ENCODE measurements at regions not wholly inside any gene's neighbourhood (a gene's known extent, or its start where the extent isn't known, plus 50 kb on each side); places are given as distances from the start of the nearest gene placed in this dataset.

- H3K9me3 ChIP-seq (ENCODE audit: control insufficient read depth, insufficient read depth, low read depth, low read length), result no peaks in the 10 kb centered on the region
Observed at GRCh38 chr5:67969176-67969575, 246.4 kb upstream of the PIK3R1 start.

GRCh38 chr5:67966712-67967111 is 248.8 kb upstream of the PIK3R1 start:
- H3K36me3 ChIP-seq (ENCODE audit: control insufficient read depth, insufficient read depth, low read length), result no peaks in the 10 kb centered on the region
- no peaks in the 10 kb centered on the region for H3K9me3 ChIP-seq (ENCODE audit: control insufficient read depth, insufficient read depth, low read depth, low read length)
- peaks cover 8% of the 10 kb centered on the region; the same call in 1 of the 2 replicates for H3K4me1 ChIP-seq (ENCODE audit: control insufficient read depth, insufficient read depth, low read length)
- H3K27me3 ChIP-seq (ENCODE audit: control insufficient read depth, insufficient read depth, low read length), result no peaks in the 10 kb centered on the region
- H3K4me3 ChIP-seq (ENCODE audit: low read depth, low read length), result no peak overlapping the region
- no peak overlapping the region for H3K27ac ChIP-seq (ENCODE audit: low read depth, low read length)
- H3K9ac ChIP-seq (ENCODE audit: low read length), result no peak overlapping the region

More at GRCh38 chr5:67969176-67969575, 246.4 kb upstream of the PIK3R1 start:
- no peak overlapping the region for H3K9ac ChIP-seq (ENCODE audit: low read length)
- no peak overlapping the region for H3K27ac ChIP-seq (ENCODE audit: low read depth, low read length)
- H3K27me3 ChIP-seq (ENCODE audit: control insufficient read depth, insufficient read depth, low read length), result no peaks in the 10 kb centered on the region
- peaks cover 4% of the 10 kb centered on the region; the same call in 1 of the 2 replicates for H3K4me1 ChIP-seq (ENCODE audit: control insufficient read depth, insufficient read depth, low read length)
- H3K36me3 ChIP-seq (ENCODE audit: control insufficient read depth, insufficient read depth, low read length), result no peaks in the 10 kb centered on the region
- no peak overlapping the region for H3K4me3 ChIP-seq (ENCODE audit: low read depth, low read length)

- no peaks in the 10 kb centered on the region for H3K36me3 ChIP-seq (ENCODE audit: control insufficient read depth, insufficient read depth, low read length)
- H3K4me3 ChIP-seq (ENCODE audit: low read depth, low read length), result no peak overlapping the region
- H3K9ac ChIP-seq (ENCODE audit: low read length), result no peak overlapping the region
- no peaks in the 10 kb centered on the region for H3K27me3 ChIP-seq (ENCODE audit: control insufficient read depth, insufficient read depth, low read length)
- peaks cover 12% of the 10 kb centered on the region for H3K4me1 ChIP-seq (ENCODE audit: control insufficient read depth, insufficient read depth, low read length)
- H3K9me3 ChIP-seq (ENCODE audit: control insufficient read depth, insufficient read depth, low read depth, low read length), result no peaks in the 10 kb centered on the region
- H3K27ac ChIP-seq (ENCODE audit: low read depth, low read length), result no peak overlapping the region
Observed at GRCh38 chr5:67964619-67965018, 250.9 kb upstream of the PIK3R1 start.

GRCh38 chr5:67963789-67964519 is 251.6 kb upstream of the PIK3R1 start:
- H3K4me1 ChIP-seq (ENCODE audit: control insufficient read depth, insufficient read depth, low read length), result peaks cover 12% of the 10 kb centered on the region
- no peak overlapping the region for H3K9ac ChIP-seq (ENCODE audit: low read length)
- H3K36me3 ChIP-seq (ENCODE audit: control insufficient read depth, insufficient read depth, low read length), result no peaks in the 10 kb centered on the region
- no peaks in the 10 kb centered on the region for H3K27me3 ChIP-seq (ENCODE audit: control insufficient read depth, insufficient read depth, low read length)
- H3K9me3 ChIP-seq (ENCODE audit: control insufficient read depth, insufficient read depth, low read depth, low read length), result no peaks in the 10 kb centered on the region
- H3K4me3 ChIP-seq (ENCODE audit: low read depth, low read length), result no peak overlapping the region
- H3K27ac ChIP-seq (ENCODE audit: low read depth, low read length), result no peak overlapping the region

GRCh38 chr5:67960939-67961338 is 254.6 kb upstream of the PIK3R1 start:
- H3K27ac ChIP-seq (ENCODE audit: low read depth, low read length), result no peak overlapping the region

GRCh38 chr5:67957374-67957773 is 258.2 kb upstream of the PIK3R1 start:
- H3K27ac ChIP-seq (ENCODE audit: low read depth, low read length), result no peak overlapping the region
- H3K36me3 ChIP-seq (ENCODE audit: control insufficient read depth, insufficient read depth, low read length), result no peaks in the 10 kb centered on the region
- H3K4me3 ChIP-seq (ENCODE audit: low read depth, low read length), result no peak overlapping the region
- H3K9ac ChIP-seq (ENCODE audit: low read length), result no peak overlapping the region
- H3K27me3 ChIP-seq (ENCODE audit: control insufficient read depth, insufficient read depth, low read length), result no peaks in the 10 kb centered on the region
- peaks cover 14% of the 10 kb centered on the region; the same call in 1 of the 2 replicates for H3K4me1 ChIP-seq (ENCODE audit: control insufficient read depth, insufficient read depth, low read length)
- H3K9me3 ChIP-seq (ENCODE audit: control insufficient read depth, insufficient read depth, low read depth, low read length), result no peaks in the 10 kb centered on the region

More at GRCh38 chr5:67960939-67961338, 254.6 kb upstream of the PIK3R1 start:
- no peaks in the 10 kb centered on the region for H3K27me3 ChIP-seq (ENCODE audit: control insufficient read depth, insufficient read depth, low read length)
- H3K4me1 ChIP-seq (ENCODE audit: control insufficient read depth, insufficient read depth, low read length), result peaks cover 22% of the 10 kb centered on the region
- H3K36me3 ChIP-seq (ENCODE audit: control insufficient read depth, insufficient read depth, low read length), result no peaks in the 10 kb centered on the region
- H3K9ac ChIP-seq (ENCODE audit: low read length), result no peak overlapping the region
- H3K4me3 ChIP-seq (ENCODE audit: low read depth, low read length), result no peak overlapping the region
- no peaks in the 10 kb centered on the region for H3K9me3 ChIP-seq (ENCODE audit: control insufficient read depth, insufficient read depth, low read depth, low read length)

- peaks cover 2% of the 10 kb centered on the region; the same call in 1 of the 2 replicates for H3K9me3 ChIP-seq (ENCODE audit: control insufficient read depth, insufficient read depth, low read depth, low read length)
- H3K27ac ChIP-seq (ENCODE audit: low read depth, low read length), result no peak overlapping the region
- no peaks in the 10 kb centered on the region for H3K36me3 ChIP-seq (ENCODE audit: control insufficient read depth, insufficient read depth, low read length)
- H3K9ac ChIP-seq (ENCODE audit: low read length), result no peak overlapping the region
- no peaks in the 10 kb centered on the region for H3K27me3 ChIP-seq (ENCODE audit: control insufficient read depth, insufficient read depth, low read length)
- H3K4me1 ChIP-seq (ENCODE audit: control insufficient read depth, insufficient read depth, low read length), result peaks cover 10% of the 10 kb centered on the region; the same call in 1 of the 2 replicates
- H3K4me3 ChIP-seq (ENCODE audit: low read depth, low read length), result no peak overlapping the region
Observed at GRCh38 chr5:67954351-67954750, 261.2 kb upstream of the PIK3R1 start.

- no peaks in the 10 kb centered on the region for H3K27me3 ChIP-seq (ENCODE audit: control insufficient read depth, insufficient read depth, low read length)
- H3K4me3 ChIP-seq (ENCODE audit: low read depth, low read length), result no peak overlapping the region
Observed at GRCh38 chr5:67942421-67942820, 273.1 kb upstream of the PIK3R1 start.

GRCh38 chr5:67941614-67942401 is 273.7 kb upstream of the PIK3R1 start:
- Histone ChIP-seq H3K4me1 (ENCODE audit: control insufficient read depth, insufficient read depth, low read length) (no peaks in the 10 kb centered on the region), H3K9ac (ENCODE audit: low read length) (no peak overlapping the region), H3K27me3 (ENCODE audit: control insufficient read depth, insufficient read depth, low read length) (no peaks in the 10 kb centered on the region), H3K27ac (ENCODE audit: low read depth, low read length) (no peak overlapping the region), H3K36me3 (ENCODE audit: control insufficient read depth, insufficient read depth, low read length) (no peaks in the 10 kb centered on the region), H3K4me3 (ENCODE audit: low read depth, low read length) (no peak overlapping the region), H3K9me3 (ENCODE audit: control insufficient read depth, insufficient read depth, low read depth, low read length) (no peaks in the 10 kb centered on the region)

More at GRCh38 chr5:67942421-67942820, 273.1 kb upstream of the PIK3R1 start:
- Histone ChIP-seq H3K27ac (ENCODE audit: low read depth, low read length) (no peak overlapping the region), H3K9ac (ENCODE audit: low read length) (no peak overlapping the region), H3K36me3 (ENCODE audit: control insufficient read depth, insufficient read depth, low read length) (no peaks in the 10 kb centered on the region), H3K4me1 (ENCODE audit: control insufficient read depth, insufficient read depth, low read length) (no peaks in the 10 kb centered on the region), H3K9me3 (ENCODE audit: control insufficient read depth, insufficient read depth, low read depth, low read length) (no peaks in the 10 kb centered on the region)

GRCh38 chr5:67935908-67936566 is 279.5 kb upstream of the PIK3R1 start:
- Histone ChIP-seq H3K36me3 (ENCODE audit: control insufficient read depth, insufficient read depth, low read length) (no peaks in the 10 kb centered on the region), H3K27ac (ENCODE audit: low read depth, low read length) (no peak overlapping the region), H3K9ac (ENCODE audit: low read length) (no peak overlapping the region), H3K9me3 (ENCODE audit: control insufficient read depth, insufficient read depth, low read depth, low read length) (no peaks in the 10 kb centered on the region), H3K4me1 (ENCODE audit: control insufficient read depth, insufficient read depth, low read length) (0 out of 2 replicates have a peak, but pooled peaks cover 7% of the 10 kb centered on the region), H3K27me3 (ENCODE audit: control insufficient read depth, insufficient read depth, low read length) (no peaks in the 10 kb centered on the region), H3K4me3 (ENCODE audit: low read depth, low read length) (no peak overlapping the region)

Data from HUES6 (cell line).